SK-N-SH treated with all-trans-retinoic acid at 6 μM for 48 hours (cell line): ENCODE measurements at regions not wholly inside any gene's neighbourhood (a gene's known extent, or its start where the extent isn't known, plus 50 kb on each side); places are given as distances from the start of the nearest gene placed in this dataset.

Experiments
- ATAC-seq: fragments of 200-7000 bp; cut with Tn5 transposase; 3 replicates; pipeline ENCODE4 v1.9.1; 2020; ENCODE audit warnings: mild to moderate bottlenecking, moderate library complexity
- ARNTL ChIP-seq: fragments of 450-650 bp; formaldehyde crosslinking; IDR thresholded peaks from 2 replicates; pipeline ENCODE4 v1.5.0; 2020; ENCODE audit warnings: low read depth, mild to moderate bottlenecking, moderate library complexity, borderline replicate concordance
- BACH2 ChIP-seq: fragments of 250-450 bp; sonication (Bioruptor Pico); IDR thresholded peaks from 2 replicates; pipeline ENCODE4 v1.9.0; 2021; ENCODE audit warnings: mild to moderate bottlenecking, borderline replicate concordance
- CREB5 ChIP-seq: fragments of 250-450 bp; sonication (Bioruptor Pico); IDR thresholded peaks from 2 replicates; pipeline ENCODE4 v1.5.1; 2020; ENCODE audit warnings: low read depth, mild to moderate bottlenecking, moderate library complexity
- CSDC2 ChIP-seq: fragments of 250-450 bp; sonication (Bioruptor Pico); IDR thresholded peaks from 2 replicates; pipeline ENCODE4 v1.5.0; 2020; ENCODE audit warnings: mild to moderate bottlenecking, moderate library complexity
- ESRRG ChIP-seq: fragments of 250-450 bp; sonication (Bioruptor Pico); IDR thresholded peaks from 2 replicates; pipeline ENCODE4 v1.6.1; 2021; ENCODE audit warnings: mild to moderate bottlenecking
- GLIS3 ChIP-seq: fragments of 250-450 bp; sonication (Bioruptor Pico); IDR thresholded peaks from 2 replicates; pipeline ENCODE4 v1.5.0; 2020; ENCODE audit warnings: mild to moderate bottlenecking, moderate library complexity
- ISL1 ChIP-seq: fragments of 250-450 bp; sonication (Bioruptor Pico); IDR thresholded peaks from 2 replicates; pipeline ENCODE4 v2.1.2; 2022; ENCODE audit warnings: mild to moderate bottlenecking, moderate library complexity
- OSR1 ChIP-seq: fragments of 250-450 bp; sonication (Bioruptor Pico); IDR thresholded peaks from 2 replicates; pipeline ENCODE4 v1.8.0; 2022; ENCODE audit warnings: moderate library complexity, mild to moderate bottlenecking, inconsistent platforms
- PATZ1 ChIP-seq: fragments of 250-450 bp; sonication (Bioruptor Pico); IDR thresholded peaks from 2 replicates; pipeline ENCODE4 v1.8.0; 2020; ENCODE audit warnings: mild to moderate bottlenecking, moderate library complexity, borderline replicate concordance
- POU6F1 ChIP-seq: fragments of 250-450 bp; sonication (Bioruptor Pico); IDR thresholded peaks from 2 replicates; pipeline ENCODE4 v1.8.0; 2021; ENCODE audit warnings: low read depth, mild to moderate bottlenecking, moderate library complexity, borderline replicate concordance
- PPARA ChIP-seq: fragments of 250-450 bp; sonication (Bioruptor Pico); IDR thresholded peaks from 2 replicates; pipeline ENCODE4 v1.5.0; 2020; ENCODE audit warnings: mild to moderate bottlenecking, borderline replicate concordance
- RARB ChIP-seq: fragments of 250-450 bp; sonication (Bioruptor Pico); IDR thresholded peaks from 2 replicates; pipeline ENCODE4 v1.8.0; 2021; ENCODE audit warnings: mild to moderate bottlenecking, moderate library complexity
- TCF4 ChIP-seq: fragments of 250-450 bp; sonication (Bioruptor Pico); IDR thresholded peaks from 2 replicates; pipeline ENCODE4 v1.8.0; 2021; ENCODE audit warnings: mild to moderate bottlenecking, moderate library complexity, borderline replicate concordance
- TOX ChIP-seq: fragments of 250-450 bp; sonication (Bioruptor Pico); IDR thresholded peaks from 2 replicates; pipeline ENCODE4 v1.8.0; 2021; ENCODE audit warnings: mild to moderate bottlenecking, moderate library complexity, borderline replicate concordance
- TSHZ2 ChIP-seq: fragments of 250-450 bp; sonication (Bioruptor Pico); IDR thresholded peaks from 2 replicates; pipeline ENCODE4 v1.5.0; 2020; ENCODE audit warnings: mild to moderate bottlenecking, moderate library complexity
- ZC3H10 ChIP-seq: fragments of 250-450 bp; sonication (Bioruptor Pico); IDR thresholded peaks from 2 replicates; pipeline ENCODE4 v1.5.1; 2021; ENCODE audit warnings: mild to moderate bottlenecking, moderate library complexity
- ZFP3 ChIP-seq: fragments of 250-450 bp; sonication (Bioruptor Pico); IDR thresholded peaks from 2 replicates; pipeline ENCODE4 v1.5.0; 2020; ENCODE audit warnings: mild to moderate bottlenecking, moderate library complexity
- ZFP30 ChIP-seq: fragments of 450-650 bp; formaldehyde crosslinking; IDR thresholded peaks from 2 replicates; pipeline ENCODE4 v1.5.0; 2022; ENCODE audit warnings: mild to moderate bottlenecking, moderate library complexity
- ZNF565 ChIP-seq: fragments of 450-650 bp; formaldehyde crosslinking; conservative IDR thresholded peaks from 2 replicates; pipeline ENCODE4 v1.5.0; 2020; ENCODE audit warnings: low read depth, mild to moderate bottlenecking, moderate library complexity
- ZNF70 ChIP-seq: fragments of 450-650 bp; formaldehyde crosslinking; IDR thresholded peaks from 2 replicates; pipeline ENCODE4 v1.5.0; 2020; ENCODE audit warnings: mild to moderate bottlenecking, moderate library complexity
- ZNF8 ChIP-seq: fragments of 450-650 bp; formaldehyde crosslinking; IDR thresholded peaks from 2 replicates; pipeline ENCODE4 v1.5.0; 2020; ENCODE audit warnings: mild to moderate bottlenecking, moderate library complexity

GRCh38 chr6:91288741-91289140 lies 701.9 kb upstream of the MAP3K7 start:
- TF ChIP-seq PPARA (CRISPR knock-in tag) (no peak), ZNF70 (no peak), ISL1 (CRISPR knock-in tag) (no peak), TCF4 (no peak), ZNF565 (no peak), ESRRG (CRISPR knock-in tag) (no peak), RARB (CRISPR knock-in tag) (no peak), CSDC2 (CRISPR knock-in tag) (no peak), TSHZ2 (CRISPR knock-in tag) (no peak), ZNF8 (no peak), ARNTL (no peak), BACH2 (CRISPR knock-in tag) (no peak)
- no peak for ATAC-seq

- TF ChIP-seq GLIS3, result no peak
- no peak for TF ChIP-seq TCF4
- TF ChIP-seq TOX (CRISPR knock-in tag), result no peak
- TF ChIP-seq ISL1 (CRISPR knock-in tag), result no peak
- TF ChIP-seq ESRRG (CRISPR knock-in tag), result no peak
- no peak for TF ChIP-seq CREB5 (CRISPR knock-in tag)
- TF ChIP-seq ZFP30 (CRISPR knock-in tag), result no peak
- no peak for TF ChIP-seq TSHZ2 (CRISPR knock-in tag)
- TF ChIP-seq ZNF565, result no peak
Observed at GRCh38 chr6:91281901-91282300, 695.0 kb upstream of the MAP3K7 start.

GRCh38 chr6:91280494-91280830 lies 693.6 kb upstream of the MAP3K7 start:
- no peak for ATAC-seq
- TF ChIP-seq ZFP3 (CRISPR knock-in tag), result no peak
- TF ChIP-seq, all 23 proteins: peak for 0

More at GRCh38 chr6:91281901-91282300, 695.0 kb upstream of the MAP3K7 start:
- ATAC-seq, result no peak

GRCh38 chr6:91279740-91280493 lies 693.0 kb upstream of the MAP3K7 start:
- no peak for ATAC-seq
- no peak for TF ChIP-seq ZFP30 (CRISPR knock-in tag)
- TF ChIP-seq ZNF8, result no peak
- no peak for TF ChIP-seq ARNTL
- TF ChIP-seq ISL1 (CRISPR knock-in tag), result no peak
- no peak for TF ChIP-seq CREB5 (CRISPR knock-in tag)
- TF ChIP-seq POU6F1, result no peak
- TF ChIP-seq ZNF70, result no peak
- no peak for TF ChIP-seq PPARA (CRISPR knock-in tag)
- TF ChIP-seq ZNF565, result no peak
- no peak for TF ChIP-seq OSR1 (CRISPR knock-in tag)
- TF ChIP-seq PATZ1 (CRISPR knock-in tag), result no peak
- TF ChIP-seq ZC3H10 (CRISPR knock-in tag), result no peak
- no peak for TF ChIP-seq TCF4
- no peak for TF ChIP-seq RARB (CRISPR knock-in tag)
- TF ChIP-seq ESRRG (CRISPR knock-in tag), result no peak
